ENCODE measurements at regions not wholly inside any gene's neighbourhood (a gene's known extent, or its start where the extent isn't known, plus 50 kb on each side); places are given as distances from the start of the nearest gene placed in this dataset.

DNA sequence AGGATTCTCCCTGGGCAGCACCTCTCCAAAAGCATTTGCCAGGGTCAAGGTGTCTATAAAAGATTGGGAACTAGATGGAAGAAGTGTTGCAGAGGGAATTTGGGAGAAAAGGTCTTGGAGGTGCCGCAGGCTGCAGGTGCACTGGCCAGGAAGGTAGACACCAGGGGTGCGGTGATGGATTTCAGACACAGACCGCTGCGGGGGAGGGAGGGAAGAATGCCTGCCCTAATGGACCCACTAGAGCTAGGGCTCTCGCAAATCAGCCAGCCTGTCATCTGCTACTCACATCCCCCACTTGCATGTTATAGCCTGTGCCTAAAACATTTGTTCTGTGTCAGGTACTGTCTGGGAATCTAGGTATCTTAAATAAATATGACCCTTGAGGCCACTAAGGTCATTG lies 193.6 kb upstream of the SLC24A3 start:
- POLR2A ChIA-PET, result no interaction called here

DNA sequence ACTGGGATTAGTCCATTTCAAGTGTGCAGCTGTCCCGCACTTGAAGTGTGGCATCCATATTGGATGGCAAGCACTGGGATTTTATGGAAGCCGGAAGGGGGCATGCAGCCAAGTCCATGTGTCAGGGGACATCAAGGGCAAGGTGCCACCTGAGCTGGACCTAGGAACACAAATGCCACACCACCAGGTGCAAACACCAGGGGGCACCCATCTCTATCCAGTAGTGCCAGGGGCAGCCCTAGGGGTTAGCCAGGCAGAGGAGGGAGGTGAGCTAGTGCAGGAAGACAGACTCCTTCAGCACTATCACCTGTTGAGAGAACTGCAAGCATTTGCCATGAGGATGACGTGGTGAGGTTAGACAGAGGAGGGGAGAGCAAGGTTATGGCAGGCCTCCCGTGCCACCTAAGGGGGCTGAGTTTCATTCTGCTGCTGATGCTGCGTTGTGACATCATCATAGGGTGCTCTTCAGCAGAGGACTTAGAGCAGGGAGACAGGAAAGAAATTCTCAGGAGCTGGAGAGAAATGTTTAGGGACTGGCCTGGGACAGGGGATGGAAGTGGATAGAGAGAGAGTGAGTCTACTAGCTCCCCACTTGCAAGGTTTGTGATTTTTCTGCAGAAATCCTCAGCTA lies 192.6 kb upstream of the SLC24A3 start:
- ChIA-PET CTCF (no interaction called here), POLR2A (no interaction called here)
- H3K4me3 ChIP-seq (ENCODE audit: low read depth, low read length), result no peak overlapping the region
- TF ChIP-seq, protein P1, sequence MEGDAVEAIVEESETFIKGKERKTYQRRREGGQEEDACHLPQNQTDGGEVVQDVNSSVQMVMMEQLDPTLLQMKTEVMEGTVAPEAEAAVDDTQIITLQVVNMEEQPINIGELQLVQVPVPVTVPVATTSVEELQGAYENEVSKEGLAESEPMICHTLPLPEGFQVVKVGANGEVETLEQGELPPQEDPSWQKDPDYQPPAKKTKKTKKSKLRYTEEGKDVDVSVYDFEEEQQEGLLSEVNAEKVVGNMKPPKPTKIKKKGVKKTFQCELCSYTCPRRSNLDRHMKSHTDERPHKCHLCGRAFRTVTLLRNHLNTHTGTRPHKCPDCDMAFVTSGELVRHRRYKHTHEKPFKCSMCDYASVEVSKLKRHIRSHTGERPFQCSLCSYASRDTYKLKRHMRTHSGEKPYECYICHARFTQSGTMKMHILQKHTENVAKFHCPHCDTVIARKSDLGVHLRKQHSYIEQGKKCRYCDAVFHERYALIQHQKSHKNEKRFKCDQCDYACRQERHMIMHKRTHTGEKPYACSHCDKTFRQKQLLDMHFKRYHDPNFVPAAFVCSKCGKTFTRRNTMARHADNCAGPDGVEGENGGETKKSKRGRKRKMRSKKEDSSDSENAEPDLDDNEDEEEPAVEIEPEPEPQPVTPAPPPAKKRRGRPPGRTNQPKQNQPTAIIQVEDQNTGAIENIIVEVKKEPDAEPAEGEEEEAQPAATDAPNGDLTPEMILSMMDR (IDR thresholded peaks at IDR 0.05; ENCODE audit: insufficient read depth, low read length, missing control alignments), result no peak
- no peak for DNase-seq (ENCODE audit: low read depth, low spot score)

More for the DNA sequence above, 193.6 kb upstream of the SLC24A3 start:
- DNase-seq (ENCODE audit: low read depth, low spot score), result no peak
- TF ChIP-seq, protein P1 (IDR thresholded peaks at IDR 0.05; ENCODE audit: insufficient read depth, low read length, missing control alignments), result no peak
- H3K4me3 ChIP-seq (ENCODE audit: low read depth, low read length), result no peak overlapping the region
- CTCF ChIA-PET, result interaction anchor here (0.8 kb wide), 1 partner anchor 386 kb away, joined by 3 read pairs; no protein-coding TSS in a partner anchor

DNA sequence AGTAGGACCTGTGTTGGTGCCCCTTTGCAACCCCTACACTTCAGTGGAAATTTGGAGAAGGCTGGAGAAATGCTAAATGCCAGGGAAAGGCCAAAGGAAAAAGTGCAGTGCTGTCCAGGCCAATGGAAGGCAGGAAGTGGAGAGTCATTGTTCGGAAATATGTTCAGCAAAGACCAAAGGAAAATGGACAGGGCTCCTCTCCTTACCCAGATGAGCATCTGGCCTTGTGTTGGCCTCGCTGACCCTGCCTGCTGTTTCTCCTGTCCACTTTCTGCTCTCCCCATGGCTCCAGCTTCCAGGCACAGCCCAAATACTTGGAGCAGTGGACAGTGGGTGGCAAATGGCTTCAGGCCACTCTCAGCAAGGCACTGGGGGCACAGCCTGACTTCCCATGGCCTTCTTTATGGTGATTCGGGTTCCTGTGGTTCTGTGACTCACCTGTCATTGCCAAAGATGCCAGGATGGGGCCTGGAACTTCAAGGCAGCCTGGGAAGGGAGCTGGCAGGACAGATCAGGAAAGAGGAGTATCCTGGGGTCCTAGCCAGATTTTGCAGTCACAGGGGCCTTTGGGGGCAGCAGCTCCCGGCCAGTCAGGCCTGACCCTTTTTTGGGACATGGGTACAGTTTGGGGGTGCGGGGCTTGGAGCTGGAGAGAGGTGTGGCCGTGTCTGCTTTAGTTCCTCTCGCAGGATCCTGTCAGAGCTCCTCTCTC lies 190.9 kb upstream of the SLC24A3 start:
- ChIA-PET CTCF (no interaction called here), POLR2A (no interaction called here)
- H3K4me3 ChIP-seq (ENCODE audit: low read depth, low read length), result no peak overlapping the region
- DNase-seq (ENCODE audit: low read depth, low spot score), result no peak
- TF ChIP-seq, protein P1 (IDR thresholded peaks at IDR 0.05; ENCODE audit: insufficient read depth, low read length, missing control alignments), result no peak

DNA sequence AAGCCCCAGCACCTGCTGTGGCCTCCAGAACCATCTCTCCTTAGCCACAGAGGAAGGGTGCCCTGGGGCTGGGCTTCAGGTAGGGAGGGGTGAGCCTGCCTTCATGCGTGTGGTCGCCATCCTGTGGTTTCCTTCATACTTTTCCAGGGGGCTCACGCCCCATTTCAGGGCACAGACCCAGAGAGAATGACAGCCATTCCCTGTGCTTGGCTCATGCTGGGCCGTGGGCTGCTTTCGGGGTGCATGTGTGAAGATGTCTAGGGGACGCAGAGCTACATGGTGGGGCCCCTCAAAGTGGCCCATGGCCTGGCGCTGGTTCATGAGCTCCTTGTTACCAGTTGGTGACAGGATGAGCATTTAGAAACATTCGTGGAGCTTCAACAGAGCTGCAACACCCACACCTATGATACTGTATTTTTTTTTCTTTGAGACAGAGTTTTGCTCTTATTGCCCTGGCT lies 190.3 kb upstream of the SLC24A3 start:
- no peak overlapping the region for H3K4me3 ChIP-seq (ENCODE audit: low read depth, low read length)
- TF ChIP-seq, protein P1 (IDR thresholded peaks at IDR 0.05; ENCODE audit: insufficient read depth, low read length, missing control alignments), result no peak
- ChIA-PET CTCF (no interaction called here), POLR2A (no interaction called here)
- no peak for DNase-seq (ENCODE audit: low read depth, low spot score)

DNA sequence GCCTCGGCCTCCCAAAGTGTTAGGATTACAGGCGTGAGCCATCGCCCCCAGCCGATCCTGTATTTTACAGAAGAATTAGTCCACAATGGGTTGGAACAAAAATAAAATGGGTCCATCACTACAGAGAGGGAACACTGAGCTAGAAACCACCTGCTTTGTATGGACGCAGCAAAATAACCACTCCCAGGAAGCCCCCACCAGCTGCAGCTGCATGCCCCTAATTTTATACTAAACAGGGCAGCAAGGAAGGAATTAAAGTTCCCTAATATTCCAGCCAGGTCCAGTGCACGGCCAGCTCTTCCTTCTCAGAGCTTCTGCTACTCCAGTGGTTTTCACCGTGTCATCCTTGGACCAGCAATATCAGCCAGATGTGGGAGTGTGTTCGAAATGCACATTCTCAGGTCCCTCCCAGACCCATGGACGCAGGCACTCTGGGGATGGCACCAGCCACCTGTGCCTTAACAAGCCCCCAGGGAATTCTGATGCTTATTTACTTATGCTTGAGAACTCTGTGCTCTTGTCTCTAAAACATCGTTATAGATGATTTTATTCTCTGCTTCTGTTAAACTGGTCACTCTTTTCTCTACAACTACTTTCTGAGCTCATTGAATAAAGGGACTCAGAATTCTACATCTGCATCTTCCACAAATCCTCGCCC lies 189.5 kb upstream of the SLC24A3 start:
- DNase-seq (ENCODE audit: low read depth, low spot score), result no peak
- no peak overlapping the region for H3K4me3 ChIP-seq (ENCODE audit: low read depth, low read length)
- TF ChIP-seq, protein P1 (IDR thresholded peaks at IDR 0.05; ENCODE audit: insufficient read depth, low read length, missing control alignments), result no peak
- CTCF ChIA-PET, result no interaction called here
- POLR2A ChIA-PET, result no interaction called here
